ENCODE measurements at regions not wholly inside any gene's neighbourhood (a gene's known extent, or its start where the extent isn't known, plus 50 kb on each side); places are given as distances from the start of the nearest gene placed in this dataset.

- TF ChIP-seq POLR2A (IDR thresholded peaks at IDR 0.05): no peak
- TF ChIP-seq, protein P1, sequence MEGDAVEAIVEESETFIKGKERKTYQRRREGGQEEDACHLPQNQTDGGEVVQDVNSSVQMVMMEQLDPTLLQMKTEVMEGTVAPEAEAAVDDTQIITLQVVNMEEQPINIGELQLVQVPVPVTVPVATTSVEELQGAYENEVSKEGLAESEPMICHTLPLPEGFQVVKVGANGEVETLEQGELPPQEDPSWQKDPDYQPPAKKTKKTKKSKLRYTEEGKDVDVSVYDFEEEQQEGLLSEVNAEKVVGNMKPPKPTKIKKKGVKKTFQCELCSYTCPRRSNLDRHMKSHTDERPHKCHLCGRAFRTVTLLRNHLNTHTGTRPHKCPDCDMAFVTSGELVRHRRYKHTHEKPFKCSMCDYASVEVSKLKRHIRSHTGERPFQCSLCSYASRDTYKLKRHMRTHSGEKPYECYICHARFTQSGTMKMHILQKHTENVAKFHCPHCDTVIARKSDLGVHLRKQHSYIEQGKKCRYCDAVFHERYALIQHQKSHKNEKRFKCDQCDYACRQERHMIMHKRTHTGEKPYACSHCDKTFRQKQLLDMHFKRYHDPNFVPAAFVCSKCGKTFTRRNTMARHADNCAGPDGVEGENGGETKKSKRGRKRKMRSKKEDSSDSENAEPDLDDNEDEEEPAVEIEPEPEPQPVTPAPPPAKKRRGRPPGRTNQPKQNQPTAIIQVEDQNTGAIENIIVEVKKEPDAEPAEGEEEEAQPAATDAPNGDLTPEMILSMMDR (IDR thresholded peaks at IDR 0.05): no peak
Measured at GRCh38 chr5:172569861-172570558, 71.1 kb upstream of the NEURL1B start.
